Activated gamma-delta T cell treated with Interleukin-2 at 50 U/mL for 16 hours (primary cell): ENCODE measurements at regions not wholly inside any gene's neighbourhood (a gene's known extent, or its start where the extent isn't known, plus 50 kb on each side); places are given as distances from the start of the nearest gene placed in this dataset.
"Not testable (repeated sequence)": the region's sequence is repeated elsewhere in the genome, so short reads cannot be mapped to it uniquely, and the experiment has no call there.

Experiments used
- DNase-seq: peaks from one replicate; pipeline ENCODE4 v3.0.0-alpha.2; 2020

DNA sequence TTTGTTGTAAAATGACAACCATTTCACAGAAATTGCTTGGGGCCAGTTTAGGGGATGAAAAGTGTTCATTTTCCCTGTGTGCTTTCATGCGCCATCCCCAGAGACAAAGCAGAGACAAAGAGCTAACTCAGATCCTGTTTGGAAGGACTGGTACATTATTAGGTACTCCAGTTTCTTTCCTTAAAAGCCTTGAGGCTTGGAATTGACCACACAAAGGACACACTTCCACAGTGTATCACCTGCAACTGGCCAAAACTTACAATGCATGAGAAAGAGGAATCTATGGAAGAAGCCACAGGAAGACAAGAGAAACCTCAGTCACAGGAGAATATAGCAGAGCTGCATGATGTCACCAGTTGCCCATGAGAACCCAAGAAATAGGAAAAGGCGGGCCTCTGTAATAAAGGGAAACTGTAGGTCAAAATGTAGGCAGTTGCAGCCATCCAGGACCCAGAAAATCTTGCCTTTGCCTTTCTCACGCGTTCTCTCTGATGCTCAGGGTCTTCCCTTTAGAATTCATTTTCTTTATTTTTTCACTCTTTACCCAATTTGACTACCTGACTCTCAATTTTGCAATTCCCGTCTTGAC, 339.0 kb downstream of the RMST start:
- DNase-seq: no peak

DNA sequence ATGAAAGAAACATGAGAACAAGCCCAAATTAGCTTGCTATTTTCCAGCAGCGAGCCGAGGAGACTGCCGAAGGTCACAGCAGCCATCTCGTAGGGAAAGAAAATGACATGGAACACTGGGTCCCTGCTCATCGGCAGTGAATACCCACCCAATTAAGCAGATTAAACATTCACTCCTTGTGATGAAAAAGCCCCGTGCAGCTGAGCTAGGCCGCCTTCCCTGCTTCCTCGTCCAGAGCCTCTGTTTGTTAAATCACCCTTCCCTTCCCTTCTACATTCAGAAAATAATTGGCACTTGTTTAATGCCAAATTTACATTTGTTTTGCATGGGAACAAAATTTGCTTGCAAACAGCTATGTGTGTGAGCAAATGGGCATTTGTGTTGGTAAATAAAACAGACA, 342.5 kb downstream of the RMST start:
- no peak for DNase-seq

DNA sequence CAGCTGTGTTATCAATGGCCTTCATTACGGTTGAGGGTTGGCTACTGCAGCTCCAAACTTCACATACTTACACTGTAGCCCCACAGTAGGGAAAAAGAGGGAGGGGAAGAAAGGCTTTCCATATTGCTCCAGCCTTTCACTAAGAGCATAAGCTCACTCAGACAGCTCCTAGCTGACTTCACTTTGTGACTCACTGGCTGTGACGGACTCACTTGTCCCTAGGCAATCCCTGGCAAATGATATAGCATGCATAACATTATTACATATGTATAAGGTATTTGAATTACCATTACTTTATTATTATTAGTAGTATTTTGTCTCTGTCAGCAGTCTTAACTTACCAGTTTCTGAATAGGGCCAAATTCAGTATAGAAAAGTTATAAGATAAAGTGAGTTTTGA, 350.7 kb downstream of the RMST start:
- DNase-seq: no peak

DNA sequence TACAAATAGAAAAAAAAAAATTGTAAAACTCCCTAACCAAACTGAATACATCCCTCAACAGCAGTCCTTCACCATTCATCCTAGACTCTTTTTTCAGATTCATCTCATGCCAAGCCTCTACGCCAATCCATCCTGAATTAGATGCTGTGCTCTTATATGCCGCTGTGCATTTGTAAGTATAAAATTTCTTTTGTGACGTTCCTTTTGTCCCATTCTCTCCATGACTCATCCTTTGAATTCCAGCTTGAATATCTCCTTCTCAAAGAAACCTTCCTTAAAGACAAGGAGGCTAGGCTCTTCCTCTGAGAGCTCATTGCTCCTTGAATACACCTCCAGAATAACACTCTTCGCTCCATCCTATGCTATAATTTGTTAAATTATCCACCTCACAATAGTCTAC, 359.2 kb downstream of the RMST start:
- no peak for DNase-seq

DNA sequence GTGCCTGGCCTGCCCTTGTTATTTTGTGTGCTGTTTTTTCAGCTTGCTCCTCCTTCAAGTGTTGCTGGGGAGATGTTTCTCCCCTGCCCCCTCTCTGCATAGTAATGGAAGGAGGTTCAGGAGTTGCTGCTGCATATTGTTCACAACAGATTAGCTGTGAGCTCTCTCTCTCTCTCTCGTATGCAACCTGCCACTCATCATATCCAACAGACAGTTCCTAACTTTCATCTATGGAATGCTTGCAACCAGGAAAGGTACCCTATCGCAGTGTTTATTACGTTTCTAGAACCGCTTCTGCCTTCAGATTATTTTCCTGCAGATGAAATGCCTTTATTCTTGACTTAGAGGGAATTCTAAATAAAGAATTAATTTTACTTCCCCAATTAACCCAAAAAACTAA, 372.9 kb downstream of the RMST start:
- no peak for DNase-seq

DNA sequence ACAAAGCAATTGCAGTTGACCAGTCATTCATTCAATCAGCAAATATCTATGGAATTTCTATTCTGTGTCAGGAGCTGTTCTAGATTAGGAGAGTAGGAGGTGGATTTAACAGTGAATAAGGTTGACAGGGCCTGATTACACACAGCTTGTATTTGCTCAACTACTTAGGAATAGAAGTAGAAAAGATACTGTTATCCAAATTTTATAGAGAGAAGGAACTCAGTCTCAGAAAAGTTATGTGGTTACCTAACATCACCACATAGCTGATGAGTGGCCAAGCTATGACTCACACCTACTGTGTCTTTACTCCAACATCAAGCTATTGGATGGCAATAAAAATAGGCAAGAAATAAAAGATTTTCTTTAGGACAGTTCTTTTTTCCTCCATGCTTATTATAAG, 374.8 kb downstream of the RMST start:
- no peak for DNase-seq

DNA sequence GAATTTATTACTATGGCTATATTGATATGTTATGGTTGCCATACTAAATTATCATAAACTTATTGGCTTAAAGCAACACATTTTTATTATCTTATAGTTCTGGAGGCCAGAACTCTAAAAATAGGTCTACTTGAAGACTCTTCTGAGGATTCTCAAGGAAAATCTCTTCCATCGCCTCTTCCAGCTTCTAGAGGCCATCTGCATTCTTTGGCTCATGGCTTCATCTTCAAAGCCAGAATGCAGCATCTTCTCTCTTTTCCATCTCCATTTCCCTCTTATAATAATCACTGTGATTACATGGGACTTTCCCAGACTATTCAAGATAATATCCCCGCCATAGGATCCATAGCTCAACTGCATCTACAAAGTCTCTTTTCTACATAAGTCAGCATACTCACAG, 385.4 kb downstream of the RMST start:
- DNase-seq: no peak

DNA sequence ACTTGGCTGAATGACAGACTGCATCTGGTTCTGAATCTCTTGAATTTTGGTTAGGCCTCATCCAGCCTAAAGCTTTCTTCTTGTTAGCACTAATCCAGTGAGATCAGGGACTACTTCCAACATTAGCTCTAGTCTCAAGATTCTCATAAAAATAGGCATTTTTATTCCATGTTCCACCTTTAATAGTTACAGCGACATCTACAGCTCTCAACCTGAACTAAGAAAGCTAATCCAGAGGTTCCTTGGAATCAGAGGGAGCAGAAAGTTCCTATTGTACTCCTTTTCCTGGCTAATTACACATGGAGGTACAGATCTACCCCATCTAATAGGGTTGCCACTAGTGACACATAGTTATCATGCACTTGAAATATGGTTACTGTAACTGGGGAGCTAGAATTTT, 391.9 kb downstream of the RMST start:
- no peak for DNase-seq

DNA sequence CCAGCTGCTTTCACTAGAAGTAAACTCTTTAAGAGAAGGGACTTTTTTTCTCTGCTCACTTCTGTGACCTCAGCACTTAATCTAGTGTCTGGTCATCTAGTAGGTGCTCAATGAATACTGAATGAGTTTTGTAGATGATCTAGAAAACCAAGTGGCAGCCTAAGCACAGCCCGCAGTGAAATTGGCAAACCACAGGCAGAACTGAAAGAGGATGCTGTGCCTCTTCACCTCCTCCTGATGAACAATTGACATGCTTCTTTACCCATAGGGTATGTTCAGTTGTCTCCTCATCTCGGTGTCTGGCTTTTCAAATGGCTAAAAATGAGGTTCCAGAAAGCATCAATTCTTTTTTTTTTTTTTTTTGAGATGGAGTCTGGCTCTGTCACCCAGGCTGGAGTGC, 399.5 kb downstream of the RMST start:
- no peak for DNase-seq

DNA sequence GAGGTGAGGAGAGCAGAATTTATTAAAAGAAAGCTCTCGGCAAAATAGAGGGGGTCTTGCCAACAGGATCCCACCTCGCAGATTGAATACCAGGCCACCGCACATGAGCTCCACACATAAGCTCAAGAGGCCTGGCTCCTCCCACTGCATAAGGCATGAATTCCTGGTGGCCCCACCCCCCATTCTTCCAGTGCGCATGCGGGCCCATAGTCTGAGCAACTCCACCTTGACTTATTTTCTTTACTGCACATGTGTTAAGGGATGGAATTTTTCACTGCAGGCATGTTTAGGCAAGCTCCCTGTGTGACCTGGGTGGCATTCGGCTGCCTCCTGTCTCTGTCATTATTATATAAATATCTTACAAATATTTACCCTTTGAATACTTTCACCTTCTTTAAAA, 412.5 kb downstream of the RMST start:
- DNase-seq: no peak

DNA sequence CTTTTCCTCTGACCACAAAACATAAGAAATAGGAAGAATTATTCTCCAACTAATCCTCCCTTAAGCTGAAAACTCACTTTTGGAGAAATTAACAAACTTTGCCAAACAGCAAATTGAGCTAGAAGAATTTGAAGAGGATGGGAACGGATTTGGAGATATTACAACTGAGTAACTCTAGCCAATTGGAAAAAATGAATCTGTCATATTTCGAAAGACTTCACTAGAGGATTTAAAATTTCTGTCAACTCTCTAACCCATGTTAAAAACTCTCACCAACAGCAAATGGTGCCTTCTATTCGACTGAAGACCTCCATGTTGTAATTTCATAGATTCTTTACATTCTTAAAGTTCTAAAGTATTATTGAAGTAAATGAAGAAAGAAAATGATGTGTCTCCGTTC, 414.2 kb downstream of the RMST start:
- DNase-seq: no peak

DNA sequence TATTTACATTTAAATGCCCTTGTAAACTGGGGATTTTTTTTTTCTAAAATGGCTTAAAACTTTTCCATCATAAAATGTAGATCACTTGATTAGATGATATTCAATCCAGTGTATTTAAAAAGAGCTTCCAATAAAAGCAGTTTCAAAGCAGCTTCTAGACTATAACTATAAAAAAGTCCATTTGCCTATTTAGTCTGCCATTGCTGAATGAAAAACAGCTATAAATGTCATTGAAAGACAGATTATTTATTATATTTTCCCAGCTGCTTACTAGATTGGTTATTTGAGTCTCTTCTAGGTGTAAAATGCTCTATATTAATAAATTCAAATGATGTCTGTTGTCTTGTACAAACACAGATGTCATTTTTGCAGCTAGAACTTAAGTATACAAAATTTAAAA, 414.8 kb downstream of the RMST start:
- DNase-seq: no peak

DNA sequence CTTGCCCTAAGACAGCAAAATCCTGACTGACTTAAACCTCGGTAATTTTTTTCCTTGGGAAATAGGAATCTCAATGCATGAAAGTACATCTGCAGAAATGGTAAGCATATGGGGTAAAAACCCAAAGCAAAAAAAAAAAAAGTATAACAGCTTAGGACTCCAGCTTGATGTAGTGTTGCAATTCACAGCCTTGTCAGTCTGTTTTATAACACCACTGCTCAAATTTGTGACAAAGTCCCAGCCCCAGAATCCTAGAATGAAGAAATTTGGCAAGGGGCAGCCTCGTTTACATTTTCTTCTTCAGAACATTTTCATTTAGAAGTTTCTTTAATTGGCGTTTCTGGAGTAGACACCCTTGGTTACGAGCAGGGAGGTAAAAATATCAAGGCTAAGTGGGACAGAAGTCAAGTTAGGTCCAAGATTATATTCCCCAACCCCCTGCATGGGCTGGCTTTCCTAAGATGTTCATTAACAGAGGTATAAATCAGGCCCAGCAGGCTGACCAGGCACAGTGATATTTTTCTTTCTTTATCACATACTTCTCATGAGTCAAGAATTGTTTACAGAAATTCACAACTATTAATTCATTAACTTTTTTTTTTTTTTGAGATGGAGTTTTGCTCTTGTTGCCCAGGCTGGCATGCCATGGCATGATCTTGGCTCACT, 424.0 kb downstream of the RMST start:
- DNase-seq: no peak

DNA sequence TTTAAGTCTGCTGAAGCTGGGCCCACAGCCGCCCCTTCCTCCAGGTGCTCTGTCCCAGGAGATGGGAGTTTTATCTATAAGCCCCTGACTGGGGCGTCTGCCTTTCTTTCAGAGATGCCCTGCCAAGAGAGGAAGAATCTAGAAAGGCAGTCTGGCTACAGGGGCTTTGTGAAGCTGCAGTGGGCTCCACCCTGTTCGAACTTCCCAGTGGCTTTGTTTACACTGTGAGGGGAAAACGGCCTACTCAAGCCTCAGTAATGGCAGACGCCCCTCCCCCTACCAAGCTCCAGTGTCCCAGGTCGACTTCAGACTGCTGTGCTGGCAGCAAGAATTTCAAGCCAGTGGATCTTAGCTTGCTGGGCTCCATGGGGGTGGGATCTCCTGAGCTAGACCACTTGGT, 435.3 kb downstream of the RMST start:
- DNase-seq: not testable (repeated sequence)

DNA sequence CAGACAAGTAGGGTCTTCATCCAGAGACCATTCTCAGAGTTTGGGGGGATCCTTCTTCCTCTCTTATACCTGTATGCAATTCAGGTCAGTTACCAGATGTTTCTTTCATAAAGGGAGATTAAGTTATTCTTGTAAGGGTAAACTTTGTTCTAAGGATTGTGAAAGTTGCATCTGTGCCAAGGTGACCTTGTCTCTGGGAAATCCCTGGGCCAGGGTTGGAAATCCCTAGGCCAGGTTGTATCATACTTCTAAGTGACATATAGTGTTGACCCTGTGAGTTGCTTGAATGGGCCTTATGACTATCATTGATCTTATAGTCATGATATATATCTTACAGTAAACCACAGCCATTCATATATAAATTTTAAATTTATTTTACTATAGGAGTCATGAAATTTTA, 436.9 kb downstream of the RMST start:
- DNase-seq: no peak

DNA sequence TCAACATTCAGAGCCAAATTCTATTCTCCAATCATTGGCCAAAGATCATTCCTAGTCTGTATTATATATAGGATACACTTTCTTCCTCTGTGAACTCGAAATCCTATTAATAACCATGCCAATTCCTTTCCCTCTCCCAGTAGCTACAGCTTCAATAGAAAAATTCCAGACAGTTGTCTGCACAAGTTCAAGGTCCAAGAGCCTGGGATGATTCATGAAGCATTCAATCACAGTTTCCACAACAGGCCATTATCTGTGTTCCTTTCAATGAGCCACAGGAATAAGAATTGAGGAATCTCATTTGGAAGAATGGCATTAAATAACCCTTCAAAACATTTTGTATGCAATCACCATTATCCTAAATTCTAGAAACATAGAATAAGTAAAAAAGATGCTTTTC, 437.4 kb downstream of the RMST start:
- DNase-seq: no peak

DNA sequence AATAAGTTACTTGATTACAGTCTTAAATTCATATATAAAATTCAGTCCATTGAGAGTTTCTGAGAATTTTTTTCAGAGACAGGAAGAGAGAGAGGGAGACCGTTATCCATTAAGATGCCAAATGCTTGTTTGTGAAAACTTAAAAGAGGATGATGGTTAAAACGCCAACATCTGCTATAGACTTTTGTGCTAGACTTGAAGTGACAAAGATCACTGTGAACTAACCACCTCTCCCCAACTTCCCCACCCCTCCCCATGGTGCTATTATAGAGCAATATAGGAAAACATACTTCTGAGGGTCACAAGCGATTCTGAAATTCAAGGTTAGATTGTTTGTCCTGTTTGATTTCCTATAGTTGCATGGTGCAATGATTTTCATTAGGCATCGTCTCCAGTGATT, 440.8 kb downstream of the RMST start:
- no peak for DNase-seq

DNA sequence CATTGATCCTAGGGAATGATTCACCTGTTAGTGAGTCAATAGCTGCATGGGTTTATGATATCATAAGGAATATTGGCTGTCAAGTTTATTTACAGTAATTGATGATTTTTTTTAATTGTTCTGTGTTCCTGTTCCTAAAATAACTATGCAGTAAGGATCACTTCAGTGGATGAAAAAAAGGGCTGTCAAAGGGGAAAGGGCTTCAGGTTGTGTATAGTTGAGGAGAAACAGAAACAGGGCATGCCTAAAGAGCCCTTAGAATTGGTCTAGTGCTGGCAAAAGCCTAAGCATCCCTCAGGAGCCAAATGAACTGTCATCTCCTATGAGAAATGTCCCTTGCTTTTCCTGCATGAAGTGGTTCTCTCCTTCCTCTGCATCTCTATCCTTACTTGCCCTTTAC, 444.9 kb downstream of the RMST start:
- no peak for DNase-seq

DNA sequence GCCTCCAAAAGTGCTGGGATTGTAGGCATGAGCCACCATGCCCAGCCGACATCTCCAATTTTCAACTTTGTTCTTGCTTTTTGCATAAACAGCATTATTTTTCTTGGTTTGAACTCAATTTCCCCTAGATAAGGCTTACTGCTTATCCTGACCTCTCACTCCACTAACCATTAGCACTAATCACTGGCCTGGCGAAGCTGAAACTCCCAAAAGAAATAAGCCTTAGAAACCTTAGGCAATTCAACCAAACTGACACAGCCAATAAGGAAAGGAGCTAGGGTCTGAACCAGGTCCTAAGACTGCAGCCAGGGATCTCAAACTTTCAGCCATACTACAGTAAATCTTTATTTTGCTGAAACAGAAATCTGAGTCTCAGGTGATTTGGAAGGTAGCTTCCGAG, 448.0 kb downstream of the RMST start:
- DNase-seq: no peak

DNA sequence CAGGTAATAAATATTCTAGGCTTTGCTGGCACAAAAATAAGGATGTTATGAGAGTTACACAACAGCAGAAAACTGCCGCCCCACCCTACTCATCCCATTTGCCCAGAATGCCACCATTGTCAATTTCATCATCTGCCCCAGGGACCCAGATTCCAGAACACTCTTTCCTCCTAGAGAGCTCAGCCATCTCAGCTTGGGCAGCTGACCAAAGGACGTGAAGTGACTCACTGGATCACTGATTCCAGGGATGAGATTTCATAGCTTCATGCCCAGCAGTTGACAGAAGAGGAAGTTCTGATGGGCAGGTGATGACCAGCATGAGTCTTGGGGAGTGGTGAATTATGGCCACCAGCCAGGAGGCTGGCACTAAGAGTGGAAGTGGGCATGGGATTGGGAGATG, 450.3 kb downstream of the RMST start:
- no peak for DNase-seq

DNA sequence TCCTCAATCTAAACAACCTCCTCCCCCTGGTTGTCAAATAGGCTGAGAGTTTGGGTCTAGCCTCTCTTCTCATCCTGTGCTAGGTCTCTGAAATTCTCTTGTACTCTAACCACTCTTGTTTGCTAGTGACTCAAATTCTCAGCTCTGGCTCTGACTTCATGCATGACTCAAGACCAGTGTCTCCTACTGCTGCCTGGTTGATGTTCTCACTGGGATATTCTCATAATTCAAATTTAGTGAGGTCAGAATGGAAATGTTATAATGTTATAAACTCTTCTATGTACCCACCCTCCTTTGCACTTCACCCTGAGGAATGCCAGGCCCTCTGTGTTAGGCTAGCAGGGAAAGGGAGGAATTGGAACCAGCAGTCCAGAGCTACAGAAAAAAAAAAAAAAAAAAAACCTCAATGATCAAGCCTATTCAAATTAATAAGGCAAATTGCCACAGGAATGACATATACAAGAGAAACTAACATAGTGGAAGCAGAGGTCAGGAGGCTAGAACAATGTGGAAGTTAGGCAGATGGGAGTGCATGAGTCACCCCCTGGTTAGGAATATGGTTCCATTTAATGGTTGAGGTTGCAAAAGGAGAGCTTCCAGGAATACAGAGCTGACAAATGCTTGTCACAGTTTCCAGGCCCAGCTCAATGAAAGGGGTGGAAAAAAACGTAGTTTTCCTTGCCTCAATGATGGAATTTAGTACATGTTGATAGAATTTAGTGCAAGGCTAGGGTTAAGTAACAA, 459.5 kb downstream of the RMST start:
- DNase-seq: no peak

DNA sequence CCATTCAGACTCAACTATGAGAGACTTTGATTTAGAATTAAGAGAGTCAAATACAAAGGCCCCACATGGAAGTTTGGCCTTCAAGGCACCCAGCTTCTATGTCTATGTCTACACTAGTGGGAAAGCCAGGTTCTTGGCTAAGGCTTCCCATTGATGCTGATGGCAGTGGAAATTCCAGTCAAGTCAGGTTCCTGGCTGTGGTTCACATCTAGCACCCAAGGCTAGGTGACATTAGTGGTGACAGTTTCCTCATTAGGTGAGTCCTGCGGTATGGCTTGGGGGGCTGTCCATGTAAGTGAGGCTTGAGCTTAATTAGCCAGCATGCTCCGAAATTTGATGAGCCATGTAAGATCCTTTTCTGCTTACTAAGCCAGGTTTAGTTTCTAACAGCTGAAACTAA, 460.9 kb downstream of the RMST start:
- DNase-seq: no peak

DNA sequence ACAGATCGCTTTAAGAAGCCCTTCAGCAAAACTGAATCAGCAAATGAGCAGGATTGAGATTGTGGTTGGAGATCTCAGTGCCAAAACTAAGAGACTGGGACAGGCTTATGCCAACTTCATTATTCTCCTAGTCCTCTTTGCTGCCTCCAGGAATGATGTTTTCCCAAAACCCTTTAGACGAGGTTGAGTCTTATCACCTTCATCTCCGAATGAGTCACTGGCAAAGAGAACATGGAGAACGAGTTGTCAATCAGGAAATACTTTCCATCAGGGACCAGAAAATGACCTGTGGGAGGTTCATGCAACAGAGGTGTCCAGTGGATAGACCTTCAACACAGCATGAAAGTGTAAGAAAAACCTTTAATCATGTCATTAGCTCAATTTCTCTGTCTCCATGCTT, 461.5 kb downstream of the RMST start:
- no peak for DNase-seq

DNA sequence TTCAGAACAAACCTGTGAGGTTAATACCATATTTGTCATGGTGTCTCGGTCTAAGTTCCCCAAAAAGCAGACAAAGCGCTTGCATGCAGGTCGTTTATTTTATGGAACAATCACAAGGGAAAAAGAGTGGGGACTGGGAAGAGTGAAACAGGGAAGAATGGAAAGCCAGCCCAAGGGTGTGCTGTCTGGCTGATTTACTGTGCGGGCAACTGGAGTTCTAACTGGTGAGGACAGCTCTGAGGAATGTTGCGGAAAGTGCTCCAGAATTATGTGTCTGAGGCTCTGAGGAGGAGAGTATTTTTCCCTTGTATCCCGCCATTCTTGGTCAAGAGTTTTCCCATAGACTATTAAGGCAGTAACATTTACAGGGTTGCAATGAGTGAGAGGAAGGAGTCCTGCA, 465.4 kb downstream of the RMST start:
- no peak for DNase-seq

DNA sequence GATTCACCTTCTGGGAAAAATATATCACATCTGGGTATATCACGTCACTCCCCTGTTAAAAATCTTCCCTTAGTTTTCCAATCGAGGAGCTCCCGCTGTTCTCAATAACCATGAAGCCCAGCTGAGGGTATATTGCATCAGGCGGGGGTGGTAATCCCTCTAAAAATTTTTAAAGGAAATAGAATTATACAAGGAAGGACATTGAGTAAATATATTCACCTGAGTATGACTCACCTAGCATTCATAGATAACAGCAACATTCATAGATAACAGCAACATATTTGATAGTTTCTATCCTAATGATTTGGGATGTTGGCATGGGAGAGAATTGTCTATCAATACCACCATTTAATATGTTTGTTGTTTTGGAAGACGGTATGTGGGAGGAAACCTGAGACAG, 473.6 kb downstream of the RMST start:
- no peak for DNase-seq
